Psoas muscle (tissue), 7 donors: ENCODE measurements at regions not wholly inside any gene's neighbourhood (a gene's known extent, or its start where the extent isn't known, plus 50 kb on each side); places are given as distances from the start of the nearest gene placed in this dataset.

ENCODE experiments used
- ATAC-seq, 4 donors: fragments of 200-7000 bp; cut with Tn5 transposase; one replicate each; pipeline ENCODE4 v1.9.1; 2020; ENCODE audit warnings: moderate library complexity in 3 of 4, mild to moderate bottlenecking in 2 of 4
- DNase-seq, 2 donors: peaks; one replicate each; pipeline ENCODE4 v3.0.0-alpha.2; 2020
- H3K27ac ChIP-seq: fragments of 200-600 bp; one replicate; pipeline ENCODE4 v1.8.0; 2022
- H3K27me3 ChIP-seq, 3 donors: fragments of 200-600 bp in 1 of 3; one replicate each; pipeline versions ENCODE4 v1.6.1 to v1.8.0; 2013 to 2022; ENCODE audit warnings: low read length in 2 of 3, mild to moderate bottlenecking in 2 of 3, moderate library complexity in 1 of 3; ENCODE audit not compliant: insufficient read depth in 3 of 3
- H3K36me3 ChIP-seq, 2 donors: fragments of 200-600 bp in 1 of 2; one replicate each; pipeline versions ENCODE4 v1.6.1 to v1.8.0; 2013 to 2022; ENCODE audit warnings: low read depth in 1 of 2, mild to moderate bottlenecking in 1 of 2, moderate library complexity in 1 of 2; ENCODE audit not compliant: insufficient read depth in 1 of 2
- H3K4me1 ChIP-seq: fragments of 200-600 bp; one replicate; pipeline ENCODE4 v1.8.0; 2022
- H3K4me3 ChIP-seq: fragments of 200-600 bp; one replicate; pipeline ENCODE4 v1.8.0; 2022; ENCODE audit warnings: mild to moderate bottlenecking
- H3K9me3 ChIP-seq: fragments of 200-600 bp; one replicate; pipeline ENCODE4 v1.8.0; 2022
- CTCF ChIP-seq: fragments of 200-600 bp; IDR thresholded peaks from one replicate; pipeline ENCODE4 v1.8.0; 2022; ENCODE audit warnings: antibody characterized with exemption
- WGBS, 3 donors: extraction: QIAGEN DNeasy Blood & Tissue Kit; methylation state at CpG; one replicate each; pipeline versions ENCODE4 v1.1.6 to v1.1.7; 2013; 5-methylcytosine and 5-hydroxymethylcytosine counted together
- intact Hi-C, 2 donors: fragments of 100-400 bp; cut with DNase I; formaldehyde crosslinking; loops; one replicate each; pipeline versions ENCODE4 v1.11.0 to v1.14.2; 2022
- donor health status: healthy with polysubstance abuse.
- donor health status: DM: no; HTN: no; CAD: no; lungs with moderate emphysema.
- donor health status: Bipolar disorder and iron deficiency.
- donor health status: healthy.
- donor health status: DM: yes; HTN: yes; CAD: no.
- donor health status: DM: no; HTN: no; CAD: no.
- donor health status: DM: yes; HTN: yes; CAD: no.

GRCh38 chr2:190804182-190804795 is 76.3 kb upstream of the GLS start:
- Histone ChIP-seq H3K4me3 (no peak overlapping the region), H3K4me1 (no peaks in the 10 kb centered on the region), H3K27me3 (no peaks in the 10 kb centered on the region), H3K9me3 (no peaks in the 10 kb centered on the region), H3K36me3 (no peaks in the 10 kb centered on the region), H3K27ac (no peak overlapping the region)
- intact Hi-C loops: loop anchor here in 1 of 2 donors (10.0 kb wide), 1 partner anchor 419 kb away; no protein-coding TSS in a partner anchor
- DNase-seq: no peak
- peak; percentile 63 for TF ChIP-seq CTCF
- 41 to 46% (median 46%) methylated on average over 5 of the region's 5 CpGs for whole genome bisulfite sequencing, 3 donors
- ATAC-seq: no peak

- no peak overlapping the region for H3K27ac ChIP-seq
- no peaks in the 10 kb centered on the region for H3K36me3 ChIP-seq
- DNase-seq (no peak), ATAC-seq (no peak)
- H3K4me1 ChIP-seq: no peaks in the 10 kb centered on the region
- H3K4me3 ChIP-seq: no peak overlapping the region
- no peaks in the 10 kb centered on the region for H3K9me3 ChIP-seq
- intact Hi-C loops: loop anchor here in 1 of 2 donors (10.0 kb wide), 1 partner anchor 420 kb away; no protein-coding TSS in a partner anchor
- no peak for TF ChIP-seq CTCF
- H3K27me3 ChIP-seq: no peaks in the 10 kb centered on the region
- 68 to 88% (median 85%) methylated on average over 1 of the region's 1 CpG for WGBS, 3 donors
Observed at GRCh38 chr2:190805126-190805525, 75.5 kb upstream of the GLS start.

- no peak for ATAC-seq
- no peaks in the 10 kb centered on the region for H3K36me3 ChIP-seq
- intact Hi-C loops: loop anchor here in 1 of 2 donors (10.0 kb wide), 1 partner anchor 421 kb away; no protein-coding TSS in a partner anchor
- H3K27ac ChIP-seq: no peak overlapping the region
- no peak overlapping the region for H3K4me3 ChIP-seq
- 75 to 84% (median 79%) methylated on average over 3 of the region's 3 CpGs for WGBS, 3 donors
- no peaks in the 10 kb centered on the region for H3K27me3 ChIP-seq
- no peak for DNase-seq
- no peaks in the 10 kb centered on the region for H3K9me3 ChIP-seq
- TF ChIP-seq CTCF: no peak
- no peaks in the 10 kb centered on the region for H3K4me1 ChIP-seq
Observed at GRCh38 chr2:190805843-190806242, 74.8 kb upstream of the GLS start.

- no peak overlapping the region for H3K4me3 ChIP-seq
- no peak for DNase-seq
- H3K36me3 ChIP-seq: no peaks in the 10 kb centered on the region
- H3K27me3 ChIP-seq: no peaks in the 10 kb centered on the region
- no peak for TF ChIP-seq CTCF
- intact Hi-C loops: loop anchor here in 1 of 2 donors (10.0 kb wide), 1 partner anchor 423 kb away; no protein-coding TSS in a partner anchor
- no peaks in the 10 kb centered on the region for H3K4me1 ChIP-seq
- 97 to 100% (median 99%) methylated on average over 2 of the region's 2 CpGs for WGBS, 3 donors
- ATAC-seq: no peak
- no peaks in the 10 kb centered on the region for H3K9me3 ChIP-seq
- no peak overlapping the region for H3K27ac ChIP-seq
Observed at GRCh38 chr2:190807886-190808285, 72.7 kb upstream of the GLS start.
